ENCODE measurements at regions not wholly inside any gene's neighbourhood (a gene's known extent, or its start where the extent isn't known, plus 50 kb on each side); places are given as distances from the start of the nearest gene placed in this dataset.

DNA sequence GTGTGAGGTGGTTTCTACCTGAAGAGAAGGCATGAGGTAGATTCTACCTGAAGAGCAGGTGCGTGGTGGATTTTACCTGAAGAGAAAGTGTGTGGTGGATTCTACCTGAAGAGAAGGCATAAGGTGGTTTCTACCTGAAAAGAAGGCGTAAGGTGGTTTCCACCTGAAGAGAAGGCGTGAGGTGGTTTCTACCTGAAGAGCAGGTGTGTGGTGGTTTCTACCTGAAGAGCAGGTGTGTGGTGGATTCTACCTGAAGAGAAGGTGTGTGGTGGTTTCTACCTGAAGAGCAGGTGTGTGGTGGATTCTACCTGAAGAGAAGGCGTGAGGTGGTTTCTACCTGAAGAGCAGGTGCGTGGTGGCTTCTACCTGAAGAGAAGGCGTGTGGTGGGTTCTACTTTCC, 192.8 kb downstream of the MED10 start:
- intact Hi-C loops (cut with DNase I), result no loop called here

DNA sequence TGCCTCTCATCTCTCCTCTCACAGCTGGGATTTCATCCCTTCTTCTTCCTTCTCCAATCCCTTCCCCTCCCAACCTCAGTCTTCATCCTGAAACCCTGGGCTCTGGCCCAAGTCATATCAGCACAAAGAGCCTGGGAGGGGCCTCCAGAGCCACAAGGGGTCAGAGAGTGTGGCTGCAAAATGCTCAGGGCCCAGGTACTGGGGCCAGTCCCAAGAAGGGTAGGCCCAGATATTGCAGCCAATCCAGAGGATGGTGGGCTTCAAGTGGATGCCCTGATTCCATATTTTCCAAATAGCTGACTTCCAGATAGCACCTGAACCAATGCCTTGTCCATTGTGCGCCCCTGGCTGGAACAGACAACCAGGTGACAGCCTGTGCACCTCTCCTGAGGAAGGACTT, 193.9 kb downstream of the MED10 start:
- Histone ChIP-seq H3K9me3 (no peaks in the 10 kb centered on the region), H3K4me1 (replicated peaks) (no peaks in the 10 kb centered on the region), H3K36me3 (no peaks in the 10 kb centered on the region), H3K27ac (no peak overlapping the region), H3K4me3 (no peak overlapping the region), H3K27me3 (replicated peaks; ENCODE audit: insufficient read depth) (no peaks in the 10 kb centered on the region)
- TF ChIP-seq POLR2A (IDR thresholded peaks at IDR 0.05) (no peak), POLR2AphosphoS5 (IDR thresholded peaks at IDR 0.05) (no peak)
- TF ChIP-seq, protein P1, sequence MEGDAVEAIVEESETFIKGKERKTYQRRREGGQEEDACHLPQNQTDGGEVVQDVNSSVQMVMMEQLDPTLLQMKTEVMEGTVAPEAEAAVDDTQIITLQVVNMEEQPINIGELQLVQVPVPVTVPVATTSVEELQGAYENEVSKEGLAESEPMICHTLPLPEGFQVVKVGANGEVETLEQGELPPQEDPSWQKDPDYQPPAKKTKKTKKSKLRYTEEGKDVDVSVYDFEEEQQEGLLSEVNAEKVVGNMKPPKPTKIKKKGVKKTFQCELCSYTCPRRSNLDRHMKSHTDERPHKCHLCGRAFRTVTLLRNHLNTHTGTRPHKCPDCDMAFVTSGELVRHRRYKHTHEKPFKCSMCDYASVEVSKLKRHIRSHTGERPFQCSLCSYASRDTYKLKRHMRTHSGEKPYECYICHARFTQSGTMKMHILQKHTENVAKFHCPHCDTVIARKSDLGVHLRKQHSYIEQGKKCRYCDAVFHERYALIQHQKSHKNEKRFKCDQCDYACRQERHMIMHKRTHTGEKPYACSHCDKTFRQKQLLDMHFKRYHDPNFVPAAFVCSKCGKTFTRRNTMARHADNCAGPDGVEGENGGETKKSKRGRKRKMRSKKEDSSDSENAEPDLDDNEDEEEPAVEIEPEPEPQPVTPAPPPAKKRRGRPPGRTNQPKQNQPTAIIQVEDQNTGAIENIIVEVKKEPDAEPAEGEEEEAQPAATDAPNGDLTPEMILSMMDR (IDR thresholded peaks at IDR 0.05), result no peak
- 88% methylated on average over 1 of the region's 1 CpG for WGBS
- DNase-seq (ENCODE audit: low spot score), result no peak
- intact Hi-C loops (cut with DNase I), result no loop called here

More for the DNA sequence above, 192.8 kb downstream of the MED10 start:
- DNase-seq (ENCODE audit: low spot score), result no peak
- H3K27me3 ChIP-seq (replicated peaks; ENCODE audit: insufficient read depth), result no peaks in the 10 kb centered on the region
- no peak overlapping the region for H3K4me3 ChIP-seq
- H3K4me1 ChIP-seq (replicated peaks), result no peaks in the 10 kb centered on the region
- H3K9me3 ChIP-seq, result no peaks in the 10 kb centered on the region
- H3K27ac ChIP-seq, result no peak overlapping the region
- 92% methylated on average over 6 of the region's 6 CpGs for WGBS
- TF ChIP-seq, protein P1 (IDR thresholded peaks at IDR 0.05), result no peak
- TF ChIP-seq POLR2A (IDR thresholded peaks at IDR 0.05), result no peak
- no peak for TF ChIP-seq POLR2AphosphoS5 (IDR thresholded peaks at IDR 0.05)
- no peaks in the 10 kb centered on the region for H3K36me3 ChIP-seq

DNA sequence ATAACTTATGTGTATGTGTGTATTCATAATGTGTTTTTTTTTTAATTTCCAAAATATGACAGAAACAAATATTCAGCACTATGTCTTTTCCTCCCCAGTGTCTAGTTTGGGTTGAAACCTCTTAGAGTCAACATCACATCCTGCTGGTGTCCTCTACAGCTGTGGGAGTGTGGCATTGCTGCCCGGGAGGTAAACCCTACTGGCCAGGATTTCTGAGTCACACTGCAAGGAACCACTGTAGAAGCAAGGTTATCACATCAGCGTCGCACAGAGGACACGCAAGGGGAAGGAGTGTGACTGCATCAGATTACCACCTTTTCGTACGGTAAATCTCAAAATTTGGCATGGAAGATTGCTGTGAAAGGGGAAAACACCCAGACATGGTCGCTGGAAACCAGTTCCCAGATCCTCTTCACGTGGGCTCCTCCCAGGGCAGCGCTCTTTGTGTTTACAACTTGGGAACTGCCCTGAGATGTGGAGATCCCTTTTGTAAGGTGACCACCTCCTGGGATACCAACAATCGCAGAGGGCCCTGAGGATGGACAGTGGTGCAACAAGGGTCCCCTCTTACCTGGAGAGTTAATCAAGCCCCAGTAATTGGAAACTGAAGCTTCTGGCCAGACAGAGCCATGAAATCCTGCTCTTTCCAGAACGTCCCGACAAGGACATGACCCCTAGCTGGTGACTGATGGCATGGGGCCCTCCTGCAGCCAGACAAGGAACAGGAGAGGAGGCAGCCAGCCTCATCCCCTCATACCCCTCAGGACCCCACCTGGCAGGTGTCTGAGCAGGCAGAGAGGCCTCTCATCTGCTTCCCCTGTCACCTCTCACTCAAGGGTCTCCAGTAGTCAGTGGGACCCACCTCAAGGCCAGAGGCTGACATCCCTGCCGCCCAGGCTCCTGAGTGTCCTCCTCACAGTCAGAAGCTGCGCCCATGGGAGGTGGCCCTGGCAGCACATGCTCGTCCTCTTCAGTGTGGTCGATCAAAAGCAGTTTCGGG, 194.7 kb downstream of the MED10 start:
- no peaks in the 10 kb centered on the region for H3K9me3 ChIP-seq
- no peak for DNase-seq (ENCODE audit: low spot score)
- no peak for TF ChIP-seq POLR2AphosphoS5 (IDR thresholded peaks at IDR 0.05)
- TF ChIP-seq, protein P1 (IDR thresholded peaks at IDR 0.05), result no peak
- no peak for TF ChIP-seq POLR2A (IDR thresholded peaks at IDR 0.05)
- WGBS, result 85% methylated on average over 17 of the region's 17 CpGs
- no peaks in the 10 kb centered on the region for H3K36me3 ChIP-seq
- H3K27me3 ChIP-seq (replicated peaks; ENCODE audit: insufficient read depth), result no peaks in the 10 kb centered on the region
- H3K4me3 ChIP-seq, result no peak overlapping the region
- intact Hi-C loops (cut with DNase I), result no loop called here
- H3K4me1 ChIP-seq (replicated peaks), result no peaks in the 10 kb centered on the region
- no peak overlapping the region for H3K27ac ChIP-seq

DNA sequence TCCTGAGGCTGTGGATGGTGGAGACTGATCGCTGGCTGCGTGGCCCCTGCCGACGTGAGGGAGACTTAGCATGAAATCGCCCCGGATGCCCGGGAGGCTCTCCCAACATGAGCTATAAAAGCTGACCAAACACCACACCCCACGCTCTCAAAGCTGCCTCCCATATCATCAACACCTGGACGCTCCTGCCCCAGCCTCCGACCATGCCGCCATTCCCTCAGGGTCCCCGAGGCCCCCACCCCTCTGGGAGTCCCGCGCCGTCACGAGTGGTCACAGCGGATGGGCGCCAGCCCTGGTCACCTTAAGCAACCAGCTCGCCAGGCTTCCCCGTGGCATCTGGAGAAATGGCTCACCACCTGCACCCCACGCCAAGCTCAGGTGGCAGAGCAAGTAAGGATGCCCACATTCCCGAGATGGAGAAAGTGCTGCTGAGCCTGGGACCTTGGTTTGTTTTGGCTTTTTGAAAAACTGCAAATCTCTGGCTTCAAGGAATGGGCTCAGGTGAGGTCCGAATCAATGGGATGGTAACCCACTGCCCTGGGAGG, 196.0 kb downstream of the MED10 start:
- DNase-seq (ENCODE audit: low spot score), result no peak
- Histone ChIP-seq H3K9me3 (no peaks in the 10 kb centered on the region), H3K27ac (no peak overlapping the region), H3K4me3 (no peak overlapping the region), H3K27me3 (replicated peaks; ENCODE audit: insufficient read depth) (no peaks in the 10 kb centered on the region), H3K36me3 (no peaks in the 10 kb centered on the region), H3K4me1 (replicated peaks) (no peaks in the 10 kb centered on the region)
- WGBS, result 84% methylated on average over 23 of the region's 23 CpGs
- intact Hi-C loops (cut with DNase I), result no loop called here
- TF ChIP-seq POLR2AphosphoS5 (IDR thresholded peaks at IDR 0.05) (no peak), POLR2A (IDR thresholded peaks at IDR 0.05) (no peak)
- TF ChIP-seq, protein P1 (IDR thresholded peaks at IDR 0.05), result no peak
